GM18520 (cell line): ENCODE measurements at regions not wholly inside any gene's neighbourhood (a gene's known extent, or its start where the extent isn't known, plus 50 kb on each side); places are given as distances from the start of the nearest gene placed in this dataset.
"Not testable (repeated sequence)": the region's sequence is repeated elsewhere in the genome, so short reads cannot be mapped to it uniquely, and the experiment has no call there.

Experiments used
- ATAC-seq: cut with Tn5 transposase; IDR thresholded peaks from one replicate; pipeline ENCODE4 v1.9.1; 2021; ENCODE audit not compliant: unreplicated experiment

DNA sequence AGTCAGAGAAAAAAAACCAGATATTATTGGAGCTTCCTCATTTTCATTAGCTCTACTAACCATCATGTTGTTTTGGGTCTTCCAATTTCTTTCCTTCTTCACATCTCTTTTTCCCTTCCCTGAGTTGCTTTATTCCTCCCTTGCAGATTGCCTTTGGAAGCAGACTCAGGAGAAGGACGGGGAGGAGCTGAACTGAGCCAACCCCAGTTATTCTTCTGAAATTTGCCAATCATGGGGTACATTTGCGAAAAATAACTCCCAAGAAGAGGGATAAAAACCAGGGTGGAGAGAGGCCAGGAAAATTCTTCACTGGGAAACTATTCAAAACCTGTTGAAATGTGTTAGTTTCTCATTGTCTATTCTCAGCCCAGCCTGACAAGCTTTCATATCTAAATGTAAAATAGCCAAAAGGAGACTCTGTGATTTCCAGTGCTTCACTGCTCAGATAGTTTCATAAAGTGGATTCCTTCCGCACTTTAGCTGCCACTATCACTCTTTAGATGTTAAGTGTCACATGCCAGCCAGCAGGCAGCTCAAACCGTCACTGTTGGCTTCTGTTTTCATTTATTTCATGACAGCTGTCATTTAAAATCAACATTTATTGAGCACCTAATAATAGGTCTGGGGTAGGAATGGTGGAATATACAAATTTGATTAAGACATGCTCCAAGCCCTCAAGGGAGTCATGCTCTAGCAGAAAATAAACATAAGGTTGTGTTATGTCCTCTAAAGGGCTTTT lies 204.5 kb downstream of the SREK1 start:
- ATAC-seq: no peak

DNA sequence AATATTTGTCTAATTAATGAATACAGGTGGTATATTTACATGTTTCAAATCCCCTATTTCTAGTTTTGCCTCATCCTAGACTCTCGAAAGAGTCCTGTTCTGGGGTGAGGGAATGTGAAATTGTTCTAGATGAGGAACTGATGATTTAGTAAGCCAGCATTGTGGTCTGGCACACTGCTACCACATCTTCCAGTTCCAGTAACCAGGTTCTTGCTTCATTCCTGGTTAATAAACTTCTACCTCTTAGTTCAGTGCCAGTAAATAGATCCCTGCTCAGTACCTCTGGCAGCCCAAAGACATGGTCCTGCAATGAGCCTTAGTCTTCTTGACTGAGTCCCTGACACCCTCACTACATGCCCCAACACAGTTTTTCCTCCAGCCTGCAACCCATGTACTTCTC lies 207.7 kb downstream of the SREK1 start:
- no peak for ATAC-seq

DNA sequence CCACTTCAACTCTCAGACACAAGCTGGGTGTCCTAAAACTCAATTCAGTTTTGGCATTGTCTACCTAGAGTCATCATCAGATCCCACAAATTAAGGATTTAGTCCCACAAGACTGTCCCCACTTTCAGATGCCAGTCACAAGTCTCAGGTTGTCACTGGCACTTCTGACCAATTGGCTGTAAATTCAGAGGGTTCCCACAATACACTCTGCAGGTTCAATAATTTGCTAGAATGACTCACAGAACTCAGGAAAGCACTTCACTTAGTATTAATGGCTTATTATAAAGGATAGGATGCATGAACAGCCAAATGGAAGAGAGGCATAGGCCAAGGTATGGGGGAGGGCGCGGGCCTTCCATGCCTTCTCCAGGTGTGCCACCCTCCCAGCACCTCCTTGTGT lies 209.1 kb downstream of the SREK1 start:
- ATAC-seq: no peak

DNA sequence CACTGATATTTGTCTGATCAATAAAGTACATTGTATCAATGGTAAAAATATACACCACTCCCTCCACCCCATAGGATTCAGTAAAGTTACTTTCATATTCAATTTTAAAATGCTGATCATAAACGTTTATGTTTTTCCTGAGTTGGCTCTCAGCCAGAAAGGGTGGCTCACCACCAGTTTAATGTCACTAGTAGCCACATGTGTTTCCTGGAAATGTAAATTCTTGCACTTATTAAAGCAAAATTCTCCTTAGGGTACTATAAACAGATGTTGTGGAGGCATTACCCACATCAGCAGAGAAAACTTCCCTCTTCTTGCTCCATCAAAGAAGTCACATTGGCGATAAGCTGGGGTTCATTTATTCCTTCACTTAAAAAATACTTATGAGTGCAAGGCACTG lies 210.3 kb downstream of the SREK1 start:
- ATAC-seq: no peak

DNA sequence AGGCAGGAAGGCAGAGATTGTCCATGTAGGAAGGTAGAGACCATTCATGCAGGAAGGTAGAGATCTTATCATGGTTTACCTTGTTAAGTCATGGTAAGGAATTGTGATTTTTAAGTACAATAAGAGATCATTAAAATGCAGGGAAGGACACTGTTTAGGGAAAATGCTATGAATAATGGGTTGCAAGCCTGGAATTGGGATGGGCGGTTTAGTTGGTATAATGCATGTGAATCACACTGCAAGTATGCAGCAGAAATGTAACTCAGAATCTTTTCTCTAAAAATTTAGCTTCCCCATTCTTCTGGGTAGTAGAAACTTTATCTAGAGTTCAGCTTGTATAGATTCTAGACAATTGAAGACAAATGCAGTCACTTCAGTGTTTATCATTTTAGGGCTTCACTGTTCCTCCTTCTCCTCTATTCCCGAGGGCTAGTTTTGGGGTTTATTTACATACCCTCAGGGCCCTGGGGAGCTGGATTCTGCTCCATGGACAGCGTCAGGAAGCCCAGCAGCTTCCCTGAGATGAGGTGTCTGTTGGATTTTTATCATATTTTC lies 212.0 kb downstream of the SREK1 start:
- no peak for ATAC-seq

DNA sequence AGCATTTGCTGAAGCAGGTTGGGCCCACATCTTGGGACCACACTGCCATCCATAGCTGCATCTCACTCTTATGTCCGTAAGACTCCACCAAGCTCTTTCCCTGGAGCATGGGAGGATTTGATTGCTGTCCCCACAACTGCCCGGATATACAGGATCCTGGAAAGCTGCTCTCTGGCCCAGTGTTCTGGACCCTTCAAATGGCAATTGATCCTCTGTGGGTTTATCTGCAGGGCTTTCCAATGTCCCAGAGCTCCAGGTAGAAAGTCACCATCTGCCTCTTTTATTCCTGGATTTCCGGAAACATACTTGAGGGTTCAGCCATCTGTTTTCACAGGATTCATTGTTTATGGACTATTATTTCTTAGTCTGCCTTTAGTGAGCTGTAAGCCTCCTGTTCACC lies 214.6 kb downstream of the SREK1 start:
- ATAC-seq: no peak

DNA sequence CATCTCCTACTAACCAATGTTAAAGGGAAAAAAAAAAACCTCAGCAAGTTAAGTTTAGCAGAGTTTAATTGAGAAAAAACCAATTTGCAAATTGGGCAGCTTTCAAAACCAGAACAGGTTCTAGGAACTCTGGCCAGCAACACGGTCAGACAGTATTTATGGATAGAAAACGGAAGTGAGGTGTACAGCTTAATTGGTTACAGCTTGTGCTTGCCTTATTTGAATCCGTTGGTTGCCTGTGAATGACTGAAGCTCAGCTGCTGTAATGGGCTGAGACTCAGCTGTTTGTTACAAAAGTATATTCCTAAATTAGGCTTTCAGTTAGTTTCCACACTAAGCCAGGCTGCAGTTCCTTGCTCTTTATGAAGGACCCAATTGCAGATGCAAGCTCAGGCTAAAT lies 217.0 kb downstream of the SREK1 start:
- ATAC-seq: no peak

DNA sequence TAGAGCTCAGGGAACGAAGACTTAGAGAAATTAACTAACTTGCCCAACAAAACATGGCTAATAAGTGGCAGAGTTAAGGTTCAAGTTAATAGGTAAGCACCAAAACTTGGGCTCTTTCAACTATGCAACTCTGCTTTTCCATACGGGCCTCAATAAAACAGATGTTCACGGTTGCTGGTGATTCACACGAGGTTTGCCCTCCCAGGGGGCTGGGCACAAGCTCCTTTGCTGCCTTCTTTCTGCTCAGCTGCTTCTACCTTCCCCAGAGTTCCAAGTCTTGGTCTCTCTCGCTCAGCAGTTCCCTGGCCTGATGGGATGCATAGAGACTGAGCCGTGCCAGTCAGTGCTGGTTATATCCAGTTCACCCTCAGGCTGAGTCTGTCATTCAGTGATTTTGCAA lies 217.9 kb downstream of the SREK1 start:
- no peak for ATAC-seq

DNA sequence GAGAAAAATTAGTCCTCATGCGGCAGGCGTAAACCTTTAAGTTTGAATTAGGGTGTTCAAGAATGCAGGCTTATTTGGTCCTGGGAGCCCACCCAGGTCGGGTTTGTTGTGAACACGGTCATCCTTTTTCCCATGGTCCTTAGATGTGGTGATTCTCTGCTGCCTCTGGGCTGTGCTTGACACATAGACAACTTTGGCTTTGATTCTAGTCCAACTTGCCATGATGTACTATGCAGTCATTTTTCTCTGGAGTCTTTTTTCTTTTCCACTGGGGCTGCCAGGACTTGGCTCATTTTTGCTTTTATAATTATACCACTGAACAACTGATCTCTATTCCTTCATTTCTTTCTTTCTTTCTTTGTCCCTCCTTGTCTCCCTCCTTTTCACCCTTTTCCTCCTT lies 218.6 kb downstream of the SREK1 start:
- no peak for ATAC-seq

DNA sequence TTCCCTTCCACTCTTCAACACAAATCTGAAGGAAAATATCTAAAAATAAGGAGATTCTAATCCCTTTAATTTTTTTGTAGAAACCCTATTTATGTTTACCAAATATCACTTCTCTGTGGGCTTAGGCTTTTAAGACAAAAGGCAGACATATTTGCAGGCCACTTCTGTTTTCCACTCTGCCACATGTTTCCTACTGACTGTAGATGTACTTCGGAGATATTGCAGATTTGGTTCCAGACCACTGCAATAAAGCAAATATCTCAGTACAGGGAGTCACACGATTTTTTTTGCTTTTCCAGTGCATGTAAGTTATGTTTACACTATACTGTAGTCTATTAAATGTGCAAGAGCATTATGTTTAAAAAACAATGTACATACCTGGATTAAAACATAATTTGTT lies 219.0 kb downstream of the SREK1 start:
- no peak for ATAC-seq

DNA sequence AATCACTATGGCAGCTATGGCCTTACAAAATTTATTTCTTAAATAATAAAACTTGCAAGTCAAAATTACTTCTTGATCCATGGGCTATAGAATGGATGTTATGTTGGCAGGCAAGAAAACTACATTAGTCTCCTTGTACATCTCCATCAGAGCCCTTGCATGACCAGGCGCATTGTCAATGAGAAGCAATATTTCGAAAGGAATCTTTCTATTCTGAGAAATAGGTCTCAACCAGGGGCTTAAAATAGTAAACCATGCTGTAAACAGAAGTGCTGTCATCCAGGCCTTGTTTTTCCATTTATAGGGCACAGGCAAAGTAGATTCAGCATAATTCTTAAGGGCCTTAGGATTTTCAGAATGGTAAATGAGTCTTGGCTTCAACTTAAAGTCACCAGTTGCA lies 220.1 kb downstream of the SREK1 start:
- ATAC-seq: no peak

DNA sequence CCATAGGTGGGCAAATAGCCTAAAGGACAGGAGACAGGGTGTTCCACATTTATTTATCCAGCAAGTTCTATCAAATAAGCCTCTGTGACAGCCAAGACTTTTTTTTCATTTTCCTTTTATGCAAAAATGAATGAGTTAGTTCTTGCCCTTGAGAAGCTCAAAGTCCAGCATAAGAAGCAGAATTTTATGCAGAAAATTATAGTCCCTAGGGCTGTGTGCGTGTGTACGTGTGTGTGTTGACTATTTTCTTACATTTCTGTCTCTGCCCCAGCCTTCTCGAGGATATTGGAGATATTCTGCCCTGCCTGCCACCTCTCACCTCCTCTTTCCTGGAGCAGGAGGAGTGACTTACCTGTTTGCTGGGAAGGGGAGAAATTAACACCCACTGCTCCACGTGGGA lies 221.9 kb downstream of the SREK1 start:
- no peak for ATAC-seq

DNA sequence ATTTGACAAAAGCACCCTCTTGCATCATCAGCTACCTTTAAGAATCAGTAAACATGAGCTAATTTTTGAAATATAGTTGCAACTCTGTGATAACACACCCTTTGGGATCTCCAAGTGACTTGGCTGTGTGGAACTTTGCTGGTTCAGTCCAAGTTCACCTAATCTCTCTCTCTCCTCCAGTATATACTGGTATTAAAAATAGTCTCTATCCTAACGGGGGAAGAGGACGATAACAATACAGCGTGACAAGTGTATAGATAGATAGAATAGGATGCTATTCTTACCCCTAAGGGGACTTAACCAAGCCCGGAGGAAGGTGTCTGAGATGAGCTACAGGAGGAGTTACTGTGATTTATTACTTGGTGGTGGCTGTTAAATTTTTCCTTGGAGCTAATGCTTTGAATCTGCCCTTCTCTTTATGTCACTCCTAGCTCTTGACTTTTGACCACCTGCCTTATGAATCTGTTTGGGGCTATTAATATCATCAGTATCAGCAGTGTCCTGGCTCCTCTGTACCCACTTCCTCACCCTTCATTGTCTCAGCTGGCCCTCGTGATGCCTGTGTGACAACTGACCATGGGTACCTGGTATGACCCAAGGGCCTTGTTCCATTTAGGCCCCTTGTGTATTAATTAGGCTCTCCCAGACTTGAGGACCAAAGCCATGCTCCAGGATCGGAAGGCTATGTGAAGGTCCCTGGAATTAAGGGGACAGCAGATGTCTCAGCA lies 223.9 kb downstream of the SREK1 start:
- no peak for ATAC-seq

DNA sequence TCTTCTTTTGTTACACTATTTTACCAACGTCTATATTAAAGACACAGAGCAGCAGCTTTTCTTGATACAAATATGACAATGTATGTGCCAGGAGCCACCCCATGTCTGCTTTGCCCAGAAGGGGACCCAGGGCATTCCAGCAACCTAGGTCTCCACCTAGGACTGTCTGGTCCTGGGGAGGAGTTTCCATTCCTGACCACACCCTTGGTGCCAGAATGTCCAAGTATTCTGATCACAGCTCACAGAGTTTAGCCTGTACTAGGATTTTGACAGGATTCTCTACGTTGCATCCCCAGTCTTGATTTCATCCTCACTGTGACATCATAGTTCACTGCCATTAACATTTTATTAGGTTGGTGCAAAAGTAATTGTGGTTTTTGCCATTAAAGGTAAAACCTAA lies 224.7 kb downstream of the SREK1 start:
- ATAC-seq: no peak

DNA sequence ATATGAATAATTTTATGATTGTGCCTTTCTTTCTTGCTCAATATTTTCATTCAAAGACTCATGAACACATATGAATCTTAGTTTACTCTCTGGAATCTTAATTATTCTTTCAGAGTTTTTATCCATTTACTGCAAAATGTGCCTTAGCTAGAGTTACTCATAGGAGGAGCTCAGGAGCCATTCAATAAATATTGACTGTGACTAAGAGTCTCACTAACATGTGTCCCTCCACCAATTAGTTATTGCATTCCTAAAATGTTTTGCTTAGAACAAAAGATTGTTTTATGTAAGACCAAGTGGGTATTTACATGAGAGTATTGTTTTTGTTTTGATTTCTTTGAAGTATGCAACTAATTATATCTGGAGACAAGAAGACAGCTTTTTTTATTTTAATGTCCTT lies 218.4 kb upstream of the MAST4 start:
- no peak for ATAC-seq

DNA sequence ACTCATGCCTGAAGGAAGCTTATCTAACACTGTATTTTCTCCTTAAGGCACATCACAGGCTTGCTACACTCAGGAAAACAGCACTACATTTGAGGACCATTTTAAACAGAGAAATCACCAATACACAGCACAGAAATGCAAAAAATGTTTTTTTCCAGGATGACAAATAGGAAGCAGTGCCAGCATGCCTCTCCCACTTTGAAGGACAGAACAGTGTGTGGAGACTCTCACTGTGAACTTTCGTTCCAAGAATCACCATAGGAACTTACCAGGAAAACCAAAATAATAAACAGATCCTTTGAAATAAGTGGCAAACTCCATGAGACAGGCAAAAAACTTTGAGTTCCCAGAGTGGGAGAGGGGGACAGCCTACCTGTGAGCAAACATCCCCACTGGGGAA lies 217.8 kb upstream of the MAST4 start:
- ATAC-seq: no peak

DNA sequence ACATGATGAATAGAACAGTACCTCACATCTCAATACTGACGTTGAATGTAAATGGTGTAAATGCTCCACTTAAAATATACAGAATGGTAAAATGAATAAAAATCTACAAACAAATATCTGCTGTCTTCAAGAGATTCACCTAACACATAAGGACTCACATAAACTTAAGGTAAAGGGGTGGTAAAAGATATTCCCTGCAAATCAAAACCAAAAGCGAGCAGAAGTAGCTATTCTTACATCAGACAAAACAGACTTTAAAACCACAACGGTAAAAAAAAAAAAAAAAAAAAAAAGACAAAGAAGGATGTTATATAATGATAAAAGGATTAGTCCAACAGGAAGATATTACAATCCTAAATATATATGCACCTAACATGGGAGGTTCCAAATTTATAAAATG lies 214.0 kb upstream of the MAST4 start:
- ATAC-seq: no peak

DNA sequence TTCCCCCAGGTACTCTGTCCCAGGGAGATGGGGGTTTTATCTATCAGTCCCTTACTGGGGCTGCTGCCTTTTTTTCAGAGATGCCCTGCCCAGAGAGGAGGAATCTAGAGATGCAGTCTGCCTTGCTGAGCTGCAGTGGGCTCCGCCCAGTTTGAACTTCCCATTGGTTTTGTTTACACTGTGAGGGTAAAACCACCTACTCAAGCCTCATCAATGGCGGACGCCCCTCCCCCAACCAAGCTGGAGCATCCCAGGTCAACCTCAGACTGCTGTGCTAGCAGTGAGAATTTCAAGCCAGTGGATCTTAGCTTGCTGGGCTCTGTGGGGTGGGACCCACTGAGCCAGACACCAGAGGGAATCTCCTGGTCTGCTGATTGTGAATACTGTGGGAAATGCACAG lies 191.0 kb upstream of the MAST4 start:
- not testable (repeated sequence) for ATAC-seq

DNA sequence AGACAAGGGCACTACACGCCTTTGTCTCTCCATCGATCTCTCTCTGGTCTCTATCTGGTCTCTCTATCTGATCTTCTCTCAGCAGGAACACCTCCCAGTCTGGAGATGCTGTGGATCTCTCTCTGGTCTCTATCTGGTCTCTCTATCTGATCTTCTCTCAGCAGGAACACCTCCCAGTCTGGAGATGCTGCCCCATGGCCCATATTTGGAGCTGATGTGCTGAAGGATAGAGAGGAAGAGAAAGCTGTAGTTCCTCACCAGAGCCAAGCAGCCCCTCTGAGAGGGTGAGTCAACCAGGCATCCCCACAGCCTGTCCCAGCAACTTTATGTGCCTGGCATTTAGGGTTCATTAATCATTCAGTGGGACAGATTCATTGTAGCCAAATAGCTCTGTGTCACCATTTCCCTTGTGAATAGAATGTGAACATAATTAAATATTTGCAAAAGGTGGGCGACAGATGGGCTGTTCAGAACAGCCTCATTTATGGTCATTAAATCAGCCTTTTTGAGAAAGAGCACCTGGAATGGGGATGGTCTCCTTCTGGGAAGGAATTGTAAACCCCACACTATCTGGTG lies 189.3 kb upstream of the MAST4 start:
- ATAC-seq: no peak

DNA sequence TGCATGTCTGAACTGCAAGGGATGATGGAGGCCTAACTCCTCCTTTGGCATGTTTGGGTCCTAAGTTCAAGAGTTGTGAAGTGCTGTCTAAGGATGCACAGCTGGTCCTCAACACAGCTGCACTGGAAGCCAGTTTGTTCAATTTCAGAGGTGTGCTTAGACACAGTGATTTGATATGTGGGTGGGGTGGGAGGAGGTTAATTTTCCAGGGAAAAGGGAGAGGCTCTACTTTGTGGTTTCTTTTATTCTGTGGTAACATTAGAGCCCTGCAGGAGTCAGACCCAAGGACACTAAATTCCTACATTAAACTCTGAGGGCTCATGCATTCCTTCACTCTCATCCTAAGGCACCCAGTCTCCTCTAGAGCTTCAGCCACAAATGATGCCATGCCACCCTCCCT lies 188.4 kb upstream of the MAST4 start:
- ATAC-seq: no peak

DNA sequence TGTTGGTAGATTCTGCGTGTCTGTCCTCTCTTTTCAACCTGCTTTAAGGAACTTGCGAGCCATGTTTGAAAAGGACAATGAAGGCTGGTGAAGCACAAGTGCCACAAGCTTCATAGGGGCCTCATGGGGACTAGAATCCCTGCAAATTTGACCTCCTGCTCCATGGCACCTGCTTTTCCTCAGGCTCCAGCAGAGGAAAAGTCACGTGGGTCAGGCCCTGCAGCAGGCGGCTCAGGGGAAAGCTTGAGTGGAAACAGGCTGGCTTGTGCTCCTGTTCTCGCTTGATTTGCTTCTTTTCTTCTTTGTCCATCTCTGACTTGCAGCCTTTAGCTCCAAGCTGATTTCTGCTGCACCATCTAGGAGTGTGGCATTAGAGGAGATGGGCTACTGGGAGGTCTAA lies 187.6 kb upstream of the MAST4 start:
- ATAC-seq: no peak

DNA sequence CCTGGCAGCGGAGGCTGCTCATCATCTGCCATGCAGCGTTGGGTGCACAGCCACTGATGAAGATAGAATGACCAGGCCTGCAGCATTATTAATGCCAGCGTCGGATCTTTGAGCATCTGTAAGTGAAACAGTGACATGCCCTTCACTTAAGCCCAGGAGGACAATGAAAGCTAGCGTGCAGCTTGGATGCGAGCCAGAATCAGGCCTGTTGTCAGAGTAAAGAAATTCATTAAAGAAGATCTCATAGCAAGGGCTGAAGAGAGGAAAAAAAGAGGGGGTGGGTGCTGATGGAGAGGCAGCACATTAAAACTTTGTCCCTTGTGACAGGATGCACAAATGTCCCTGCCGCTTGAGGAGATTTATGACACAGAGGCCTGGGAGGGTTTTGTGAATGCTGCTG lies 186.1 kb upstream of the MAST4 start:
- ATAC-seq: no peak
